H9 (cell line): ENCODE measurements at regions not wholly inside any gene's neighbourhood (a gene's known extent, or its start where the extent isn't known, plus 50 kb on each side); places are given as distances from the start of the nearest gene placed in this dataset.

Experiments
- DNase-seq: peaks from one replicate; pipeline ENCODE4 v3.0.0-alpha.2; 2017
- H2AFZ ChIP-seq: one replicate; pipeline ENCODE4 v1.6.1; 2013; ENCODE audit warnings: mild to moderate bottlenecking, low read length, control low read depth, moderate library complexity
- H2AK5ac ChIP-seq: 2 replicates; pipeline ENCODE4 v1.6.1; 2013; ENCODE audit warnings: low read length, control low read depth, mixed read lengths; ENCODE audit not compliant: insufficient read length
- H2BK120ac ChIP-seq: one replicate; pipeline ENCODE4 v1.6.1; 2013; ENCODE audit warnings: low read depth, mild to moderate bottlenecking, low read length, control low read depth, inconsistent platforms; ENCODE audit not compliant: poor library complexity, severe bottlenecking
- H2BK12ac ChIP-seq: 2 replicates; pipeline ENCODE4 v1.6.1; 2013; ENCODE audit warnings: low read length, control low read depth, mixed read lengths, low read depth; ENCODE audit not compliant: insufficient read length
- H2BK15ac ChIP-seq: 2 replicates; pipeline ENCODE4 v1.6.1; 2013; ENCODE audit warnings: low read depth, low read length, control low read depth
- H2BK20ac ChIP-seq: one replicate; pipeline ENCODE4 v1.6.1; 2013; ENCODE audit warnings: low read depth, mild to moderate bottlenecking, low read length, control low read depth, inconsistent platforms; ENCODE audit not compliant: poor library complexity, severe bottlenecking
- H2BK5ac ChIP-seq: 2 replicates; pipeline ENCODE4 v1.6.1; 2013; ENCODE audit warnings: low read length, control low read depth, mixed read lengths; ENCODE audit not compliant: insufficient read length
- H3K14ac ChIP-seq: 2 replicates; pipeline ENCODE4 v1.6.1; 2013; ENCODE audit warnings: low read length, control low read depth; ENCODE audit not compliant: insufficient read depth
- H3K18ac ChIP-seq: 2 replicates; pipeline ENCODE4 v1.6.1; 2013; ENCODE audit warnings: low read depth, mild to moderate bottlenecking, mixed read lengths, low read length, control low read depth; ENCODE audit not compliant: insufficient read length
- H3K23ac ChIP-seq: 2 replicates; pipeline ENCODE4 v1.6.1; 2013; ENCODE audit warnings: low read length, control low read depth, mixed read lengths, low read depth; ENCODE audit not compliant: insufficient read length
- H3K23me2 ChIP-seq: 2 replicates; pipeline ENCODE4 v1.6.1; 2013; ENCODE audit warnings: low read depth, mild to moderate bottlenecking, mixed read lengths, low read length, control low read depth; ENCODE audit not compliant: insufficient read length, poor library complexity, severe bottlenecking
- H3K27ac ChIP-seq: 2 replicates; pipeline ENCODE4 v1.5.1; 2013; ENCODE audit warnings: low read length, control low read depth, mixed read lengths, low read depth; ENCODE audit not compliant: insufficient read length
- H3K27me3 ChIP-seq: 2 replicates; pipeline ENCODE4 v1.6.1; 2013; ENCODE audit warnings: low read length, control low read depth, inconsistent platforms; ENCODE audit not compliant: insufficient read depth
- H3K4ac ChIP-seq: 2 replicates; pipeline ENCODE4 v1.6.1; 2013; ENCODE audit warnings: low read depth, mild to moderate bottlenecking, control low read depth, inconsistent platforms, low read length, moderate library complexity
- H3K4me1 ChIP-seq: 2 replicates; pipeline ENCODE4 v1.6.1; 2013; ENCODE audit warnings: low read length, control low read depth, inconsistent platforms; ENCODE audit not compliant: insufficient read depth
- H3K4me2 ChIP-seq: 2 replicates; pipeline ENCODE4 v1.6.1; 2013; ENCODE audit warnings: low read length, control low read depth, mixed read lengths; ENCODE audit not compliant: insufficient read length, insufficient read depth
- H3K56ac ChIP-seq: 2 replicates; pipeline ENCODE4 v1.6.1; 2013; ENCODE audit warnings: low read depth, mild to moderate bottlenecking, mixed read lengths, low read length, control low read depth; ENCODE audit not compliant: insufficient read length
- H3K79me1 ChIP-seq: 2 replicates; pipeline ENCODE4 v1.6.1; 2013; ENCODE audit warnings: low read depth, mild to moderate bottlenecking, moderate library complexity, low read length, control low read depth, inconsistent platforms; ENCODE audit not compliant: insufficient read depth, poor library complexity, severe bottlenecking
- H3K79me2 ChIP-seq: 2 replicates; pipeline ENCODE4 v1.6.1; 2013; ENCODE audit warnings: low read length, control low read depth, inconsistent platforms; ENCODE audit not compliant: insufficient read depth
- H3K9ac ChIP-seq: 2 replicates; pipeline ENCODE4 v1.6.1; 2013; ENCODE audit warnings: low read length, control low read depth, mixed read lengths; ENCODE audit not compliant: insufficient read length; ENCODE audit errors: extremely low read depth
- H3K9me3 ChIP-seq: one replicate; pipeline ENCODE4 v1.6.1; 2013; ENCODE audit warnings: low read depth, low read length, inconsistent platforms; ENCODE audit not compliant: control insufficient read depth
- H3T11ph ChIP-seq: one replicate; pipeline ENCODE4 v1.6.1; 2013; ENCODE audit warnings: mild to moderate bottlenecking, low read length, control low read depth, inconsistent platforms
- H4K20me1 ChIP-seq: one replicate; pipeline ENCODE4 v1.6.1; 2013; ENCODE audit not compliant: control insufficient read depth, insufficient read length, insufficient read depth
- H4K5ac ChIP-seq: 2 replicates; pipeline ENCODE4 v1.6.1; 2013; ENCODE audit warnings: low read depth, mild to moderate bottlenecking, mixed read lengths, low read length, control low read depth; ENCODE audit not compliant: insufficient read length
- H4K8ac ChIP-seq: replicated peaks from 2 replicates; pipeline ENCODE4 v1.6.1; 2013; ENCODE audit warnings: low read length, control low read depth, mixed read lengths, low read depth; ENCODE audit not compliant: insufficient read length
- H4K91ac ChIP-seq: 2 replicates; pipeline ENCODE4 v1.6.1; 2013; ENCODE audit warnings: low read depth, mild to moderate bottlenecking, moderate library complexity, mixed read lengths, low read length, control low read depth; ENCODE audit not compliant: insufficient read length
- H3K27ac Mint-ChIP-seq, 3 experiments: 2 replicates in 2 of 3; 3 replicates in 1 of 3; pipeline ENCODE4 v1.8.0; 2020 to 2021; ENCODE audit warnings: mixed read lengths in 3 of 3, mild to moderate bottlenecking in 1 of 3, moderate library complexity in 1 of 3
- H3K27me3 Mint-ChIP-seq: 2 replicates; pipeline ENCODE4 v1.8.0; 2021; ENCODE audit warnings: low read depth, mild to moderate bottlenecking, moderate library complexity, mixed read lengths
- H3K36me3 Mint-ChIP-seq, 3 experiments: 2 replicates in 2 of 3; 3 replicates in 1 of 3; pipeline ENCODE4 v1.8.0; 2020 to 2021; ENCODE audit warnings: low read depth in 3 of 3, mixed read lengths in 3 of 3; ENCODE audit not compliant: insufficient read depth in 1 of 3
- H3K4me1 Mint-ChIP-seq, 2 experiments: 2 replicates each; pipeline ENCODE4 v1.8.0; 2020; ENCODE audit warnings: mixed read lengths in 2 of 2
- H3K4me3 Mint-ChIP-seq, 2 experiments: 2 replicates in 1 of 2; 3 replicates in 1 of 2; pipeline ENCODE4 v1.8.0; 2020 to 2021; ENCODE audit warnings: mild to moderate bottlenecking in 2 of 2, mixed read lengths in 2 of 2, moderate library complexity in 1 of 2
- H3K9me3 Mint-ChIP-seq, 2 experiments: 2 replicates in 1 of 2; 3 replicates in 1 of 2; pipeline ENCODE4 v1.8.0; 2020; ENCODE audit warnings: mild to moderate bottlenecking in 2 of 2, mixed read lengths in 2 of 2, moderate library complexity in 1 of 2
- CTCF ChIP-seq: fragments of 200-600 bp; sonication (generic); conservative IDR thresholded peaks from 3 replicates; pipeline ENCODE4 v1.8.0; 2021; ENCODE audit warnings: antibody characterized with exemption, mild to moderate bottlenecking
- WGBS: extraction: QIAGEN DNeasy Blood & Tissue Kit; methylation state at CpG from one replicate; pipeline ENCODE4 v1.1.7; 2013; ENCODE audit warnings: missing lambda C conversion rate, low lambda C conversion rate, mixed read lengths; ENCODE audit not compliant: insufficient read length; ENCODE audit errors: extremely low coverage; 5-methylcytosine and 5-hydroxymethylcytosine counted together

GRCh38 chr14:27077214-27077613 is 479.4 kb upstream of the NOVA1 start:
- Mint-ChIP-seq H3K27me3 (no peaks in the 10 kb centered on the region), H3K9me3 (no peaks in the 10 kb centered on the region), H3K4me3 (no peak overlapping the region), H3K27ac (no peak overlapping the region), H3K36me3 (no peaks in the 10 kb centered on the region), H3K4me1 (no peaks in the 10 kb centered on the region; a peak in 1 of 4 replicates)
- WGBS: no CpG with 5 or more reads among the region's 1 CpG
- no peak overlapping the region for H3K4me2 ChIP-seq
- no peaks in the 10 kb centered on the region for H4K20me1 ChIP-seq
- H3K9me3 ChIP-seq: no peaks in the 10 kb centered on the region
- no peak overlapping the region for H2AK5ac ChIP-seq
- no peak overlapping the region for H2BK5ac ChIP-seq
- H3K9ac ChIP-seq: no peak overlapping the region
- no peaks in the 10 kb centered on the region for H3K27me3 ChIP-seq
- H3K18ac ChIP-seq: no peak overlapping the region
- H3K79me1 ChIP-seq: no peaks in the 10 kb centered on the region
- no peak overlapping the region for H3K27ac ChIP-seq
- H3K23ac ChIP-seq: no peak overlapping the region
- H2BK20ac ChIP-seq: no peak overlapping the region
- no peak overlapping the region for H4K8ac ChIP-seq
- no peak overlapping the region for H4K91ac ChIP-seq
- H4K5ac ChIP-seq: no peak overlapping the region
- no peak overlapping the region for H3K56ac ChIP-seq
- H2BK15ac ChIP-seq: no peak overlapping the region
- no peak overlapping the region for H3K4ac ChIP-seq
- no peak overlapping the region for H2BK12ac ChIP-seq
- H2BK120ac ChIP-seq: no peak overlapping the region
- H3K23me2 ChIP-seq: no peaks in the 10 kb centered on the region
- TF ChIP-seq CTCF: no peak
- H2AFZ ChIP-seq: no peak overlapping the region
- no peak overlapping the region for H3K14ac ChIP-seq
- H3T11ph ChIP-seq: no peak overlapping the region
- H3K4me1 ChIP-seq: no peaks in the 10 kb centered on the region
- DNase-seq: no peak
- H3K79me2 ChIP-seq: no peaks in the 10 kb centered on the region
